ENCODE measurements at regions not wholly inside any gene's neighbourhood (a gene's known extent, or its start where the extent isn't known, plus 50 kb on each side); places are given as distances from the start of the nearest gene placed in this dataset.

GRCh38 chr17:13933441-13934276, 135.6 kb upstream of the COX10 start:
- Mint-ChIP-seq H3K9me3 (peaks cover 3% of the 10 kb centered on the region), H3K36me3 (ENCODE audit: low read depth) (no peaks in the 10 kb centered on the region), H3K4me1 (ENCODE audit: low read depth) (peaks cover 13% of the 10 kb centered on the region), H3K4me3 (no peak overlapping the region), H3K27ac (no peak overlapping the region), H3K27me3 (no peaks in the 10 kb centered on the region)

- H3K4me3 Mint-ChIP-seq, result no peak overlapping the region
- H3K27ac Mint-ChIP-seq, result no peak overlapping the region
These were observed 130.1 kb upstream of the COX10 start for GRCh38 chr17:13939222-13939621.

GRCh38 chr17:13940858-13941665, 128.2 kb upstream of the COX10 start:
- no peaks in the 10 kb centered on the region for H3K27me3 Mint-ChIP-seq
- H3K9me3 Mint-ChIP-seq, result peaks cover 9% of the 10 kb centered on the region
- peaks cover 15% of the 10 kb centered on the region for H3K36me3 Mint-ChIP-seq (ENCODE audit: low read depth)
- no peaks in the 10 kb centered on the region for H3K4me1 Mint-ChIP-seq (ENCODE audit: low read depth)
- H3K27ac Mint-ChIP-seq, result no peak overlapping the region
- no peak overlapping the region for H3K4me3 Mint-ChIP-seq

More at GRCh38 chr17:13939222-13939621, 130.1 kb upstream of the COX10 start:
- Mint-ChIP-seq H3K4me1 (ENCODE audit: low read depth) (no peaks in the 10 kb centered on the region), H3K9me3 (peaks cover 9% of the 10 kb centered on the region), H3K36me3 (ENCODE audit: low read depth) (peaks cover 15% of the 10 kb centered on the region), H3K27me3 (no peaks in the 10 kb centered on the region)

- Mint-ChIP-seq H3K27me3 (no peaks in the 10 kb centered on the region), H3K36me3 (ENCODE audit: low read depth) (peaks cover 15% of the 10 kb centered on the region), H3K4me3 (no peak overlapping the region), H3K27ac (no peak overlapping the region), H3K9me3 (peaks cover 9% of the 10 kb centered on the region), H3K4me1 (ENCODE audit: low read depth) (no peaks in the 10 kb centered on the region)
These were observed 127.5 kb upstream of the COX10 start for GRCh38 chr17:13941781-13942180.

- H3K36me3 Mint-ChIP-seq (ENCODE audit: low read depth), result peaks cover 15% of the 10 kb centered on the region
- H3K9me3 Mint-ChIP-seq, result peaks cover 9% of the 10 kb centered on the region
- H3K4me3 Mint-ChIP-seq, result no peak overlapping the region
- H3K27ac Mint-ChIP-seq, result no peak overlapping the region
- no peaks in the 10 kb centered on the region for H3K27me3 Mint-ChIP-seq
- no peaks in the 10 kb centered on the region for H3K4me1 Mint-ChIP-seq (ENCODE audit: low read depth)
These were observed 125.4 kb upstream of the COX10 start for GRCh38 chr17:13943909-13944308.

- H3K4me1 Mint-ChIP-seq (ENCODE audit: low read depth), result no peaks in the 10 kb centered on the region
- H3K4me3 Mint-ChIP-seq, result no peak overlapping the region
- no peaks in the 10 kb centered on the region for H3K9me3 Mint-ChIP-seq
- H3K27ac Mint-ChIP-seq, result no peak overlapping the region
- H3K36me3 Mint-ChIP-seq (ENCODE audit: low read depth), result no peaks in the 10 kb centered on the region
- no peaks in the 10 kb centered on the region for H3K27me3 Mint-ChIP-seq
These were observed 121.8 kb upstream of the COX10 start for GRCh38 chr17:13947499-13947898.

GRCh38 chr17:13952009-13952750, 117.1 kb upstream of the COX10 start:
- no peaks in the 10 kb centered on the region for H3K4me1 Mint-ChIP-seq (ENCODE audit: low read depth)
- no peak overlapping the region for H3K4me3 Mint-ChIP-seq
- no peaks in the 10 kb centered on the region for H3K9me3 Mint-ChIP-seq
- H3K36me3 Mint-ChIP-seq (ENCODE audit: low read depth), result no peaks in the 10 kb centered on the region
- no peaks in the 10 kb centered on the region for H3K27me3 Mint-ChIP-seq
- no peak overlapping the region for H3K27ac Mint-ChIP-seq

GRCh38 chr17:13953841-13954240, 115.5 kb upstream of the COX10 start:
- H3K4me3 Mint-ChIP-seq, result no peak overlapping the region
- H3K4me1 Mint-ChIP-seq (ENCODE audit: low read depth), result no peaks in the 10 kb centered on the region
- no peaks in the 10 kb centered on the region for H3K36me3 Mint-ChIP-seq (ENCODE audit: low read depth)
- H3K27ac Mint-ChIP-seq, result no peak overlapping the region
- H3K9me3 Mint-ChIP-seq, result no peaks in the 10 kb centered on the region
- H3K27me3 Mint-ChIP-seq, result no peaks in the 10 kb centered on the region

- H3K27me3 Mint-ChIP-seq, result no peaks in the 10 kb centered on the region
- no peak overlapping the region for H3K4me3 Mint-ChIP-seq
- H3K27ac Mint-ChIP-seq, result no peak overlapping the region
- no peaks in the 10 kb centered on the region for H3K9me3 Mint-ChIP-seq
- H3K36me3 Mint-ChIP-seq (ENCODE audit: low read depth), result no peaks in the 10 kb centered on the region
- H3K4me1 Mint-ChIP-seq (ENCODE audit: low read depth), result peaks cover 3% of the 10 kb centered on the region
These were observed 111.7 kb upstream of the COX10 start for GRCh38 chr17:13957636-13958035.

- Mint-ChIP-seq H3K27me3 (no peaks in the 10 kb centered on the region), H3K36me3 (ENCODE audit: low read depth) (no peaks in the 10 kb centered on the region), H3K27ac (no peak overlapping the region), H3K4me3 (no peak overlapping the region), H3K4me1 (ENCODE audit: low read depth) (peaks cover 7% of the 10 kb centered on the region), H3K9me3 (no peaks in the 10 kb centered on the region)
These were observed 110.5 kb upstream of the COX10 start for GRCh38 chr17:13958773-13959172.

GRCh38 chr17:13961265-13961664, 108.0 kb upstream of the COX10 start:
- Mint-ChIP-seq H3K36me3 (ENCODE audit: low read depth) (no peaks in the 10 kb centered on the region), H3K27ac (no peak overlapping the region), H3K4me3 (no peak overlapping the region), H3K9me3 (no peaks in the 10 kb centered on the region), H3K4me1 (ENCODE audit: low read depth) (peaks cover 7% of the 10 kb centered on the region), H3K27me3 (no peaks in the 10 kb centered on the region)

- peaks cover 7% of the 10 kb centered on the region for H3K4me1 Mint-ChIP-seq (ENCODE audit: low read depth)
- no peak overlapping the region for H3K27ac Mint-ChIP-seq
- no peak overlapping the region for H3K4me3 Mint-ChIP-seq
- no peaks in the 10 kb centered on the region for H3K9me3 Mint-ChIP-seq
- H3K36me3 Mint-ChIP-seq (ENCODE audit: low read depth), result no peaks in the 10 kb centered on the region
- H3K27me3 Mint-ChIP-seq, result no peaks in the 10 kb centered on the region
These were observed 106.5 kb upstream of the COX10 start for GRCh38 chr17:13962716-13963240.

GRCh38 chr17:13967416-13967815, 101.9 kb upstream of the COX10 start:
- Mint-ChIP-seq H3K9me3 (no peaks in the 10 kb centered on the region), H3K27me3 (no peaks in the 10 kb centered on the region), H3K27ac (no peak overlapping the region), H3K36me3 (ENCODE audit: low read depth) (no peaks in the 10 kb centered on the region), H3K4me3 (no peak overlapping the region), H3K4me1 (ENCODE audit: low read depth) (peaks cover 11% of the 10 kb centered on the region)

GRCh38 chr17:13970531-13970930, 98.8 kb upstream of the COX10 start:
- no peaks in the 10 kb centered on the region for H3K27me3 Mint-ChIP-seq
- H3K36me3 Mint-ChIP-seq (ENCODE audit: low read depth), result no peaks in the 10 kb centered on the region
- H3K4me3 Mint-ChIP-seq, result no peak overlapping the region
- H3K4me1 Mint-ChIP-seq (ENCODE audit: low read depth), result peaks cover 9% of the 10 kb centered on the region
- no peaks in the 10 kb centered on the region for H3K9me3 Mint-ChIP-seq
- H3K27ac Mint-ChIP-seq, result no peak overlapping the region

Data from stimulated activated naive CD8-positive, alpha-beta T cell treated with anti-CD3 and anti-CD28 coated beads, Interleukin-15, Interleukin-2, amounts not matched to agents 100 ng/mL and 50 ng/mL, for 24 hours (primary cell).